GM18520 (cell line): ENCODE measurements at regions not wholly inside any gene's neighbourhood (a gene's known extent, or its start where the extent isn't known, plus 50 kb on each side); places are given as distances from the start of the nearest gene placed in this dataset.

ENCODE experiments used
- ATAC-seq: cut with Tn5 transposase; IDR thresholded peaks from one replicate; pipeline ENCODE4 v1.9.1; 2021; ENCODE audit not compliant: unreplicated experiment

DNA sequence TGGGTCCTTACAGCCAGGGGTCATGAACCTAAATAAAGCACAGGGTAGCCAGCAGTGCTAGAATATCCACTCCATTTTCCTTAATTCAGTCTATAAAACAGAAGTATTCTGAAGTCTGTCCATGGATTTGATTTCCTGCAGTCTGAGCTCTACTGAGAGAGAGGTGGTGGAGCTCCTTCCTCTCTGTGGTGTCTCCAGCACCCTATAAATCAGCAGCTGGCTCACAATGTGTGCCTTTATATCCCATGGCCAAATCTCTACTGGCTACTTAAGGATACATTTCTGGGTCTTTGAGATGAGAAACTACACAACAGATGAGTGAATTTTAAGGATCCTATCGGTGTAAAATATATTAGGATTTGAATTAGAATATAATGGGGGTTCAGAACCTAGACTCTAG, 339.9 kb upstream of the RBMS3 start:
- ATAC-seq, result no peak

DNA sequence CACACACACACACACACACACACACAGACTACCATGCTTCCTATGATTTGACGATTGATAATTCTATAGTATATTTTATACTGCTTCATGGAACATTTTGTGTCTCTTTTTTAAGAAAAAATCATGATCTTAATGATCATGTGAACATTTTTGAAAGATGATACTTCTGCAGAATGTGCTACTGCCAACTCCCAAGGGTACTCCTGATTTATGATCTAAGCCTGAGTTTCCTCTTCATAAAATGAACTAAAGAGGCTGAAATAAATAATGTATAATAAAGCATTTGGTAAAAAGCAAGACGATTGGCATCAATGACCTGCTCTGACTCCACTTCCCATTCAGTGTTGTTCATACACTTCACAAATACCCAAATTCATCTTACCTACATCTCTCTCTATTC, 333.8 kb upstream of the RBMS3 start:
- ATAC-seq, result no peak

DNA sequence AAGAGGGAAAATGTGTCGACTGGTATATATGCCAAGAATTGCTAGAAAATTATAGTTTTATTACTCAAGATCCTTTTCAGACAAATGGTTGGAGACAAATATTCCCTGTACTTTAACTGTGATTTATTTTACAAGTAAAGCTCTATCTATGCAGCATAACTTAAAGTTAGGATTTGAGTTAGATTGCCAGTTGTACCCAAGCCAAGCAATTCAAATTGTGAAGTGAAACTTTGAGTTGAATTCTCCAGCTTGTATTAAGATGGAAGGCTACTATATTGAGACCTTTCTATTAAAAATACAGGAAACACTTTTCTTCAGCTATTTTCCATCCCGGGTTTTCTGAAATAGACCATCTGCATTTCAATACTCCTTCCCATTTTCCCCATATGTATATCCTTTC, 333.1 kb upstream of the RBMS3 start:
- ATAC-seq, result no peak

DNA sequence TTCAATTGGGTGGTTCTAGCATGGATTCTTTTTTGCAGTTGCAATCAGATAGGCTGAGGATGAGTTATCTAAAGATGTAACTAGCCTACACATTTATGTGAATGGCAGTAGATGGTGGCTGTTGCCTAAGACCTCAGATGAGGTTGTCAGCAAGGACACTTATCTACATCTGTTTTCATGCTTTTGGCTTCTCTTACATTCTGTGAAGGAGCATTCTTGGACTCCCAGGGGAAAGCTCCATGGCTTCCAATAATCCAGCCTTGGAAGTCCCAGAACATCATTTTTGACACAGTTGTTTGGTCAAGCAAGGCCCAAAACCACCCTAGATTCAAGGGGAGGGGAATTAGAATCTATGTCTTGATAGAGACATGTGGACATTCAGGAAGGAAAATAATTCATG, 332.2 kb upstream of the RBMS3 start:
- ATAC-seq, result no peak

DNA sequence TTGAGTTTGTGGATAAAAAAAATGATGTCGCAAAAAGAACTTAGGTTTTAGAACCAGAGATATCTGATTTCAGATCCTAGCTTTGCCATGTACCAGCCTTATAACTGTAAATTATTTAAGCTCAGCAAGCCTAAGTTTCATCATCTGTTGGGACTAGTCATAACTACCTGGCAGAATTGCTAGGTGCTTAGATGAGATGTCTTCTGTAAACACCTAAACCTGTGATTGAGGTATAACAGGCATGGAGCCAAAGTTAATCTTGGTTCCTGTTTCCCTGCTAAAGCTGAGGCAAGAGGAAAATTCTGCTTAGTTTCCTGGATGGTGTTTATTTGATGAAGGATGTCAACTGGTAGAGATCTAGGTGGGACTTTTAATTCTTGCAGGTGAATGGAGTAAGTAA, 331.3 kb upstream of the RBMS3 start:
- ATAC-seq, result no peak

DNA sequence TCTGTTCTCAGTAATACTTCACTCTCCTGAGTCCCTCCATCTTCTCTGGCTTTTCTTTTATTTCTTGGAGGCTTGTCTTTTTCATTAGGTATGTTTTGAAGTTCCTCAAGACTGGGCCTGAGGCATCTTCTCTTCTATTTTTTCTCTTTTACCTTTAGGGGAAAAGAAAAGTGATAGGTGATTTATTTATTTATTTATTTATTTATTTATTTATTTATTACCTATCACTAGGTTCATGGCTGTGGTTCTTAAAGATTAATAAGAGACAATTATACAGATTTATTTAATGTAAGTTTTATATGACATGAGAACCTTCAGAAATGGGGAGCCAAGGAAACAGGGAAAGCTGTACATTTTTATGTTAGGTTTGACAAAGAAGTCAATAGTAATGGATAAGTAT, 330.3 kb upstream of the RBMS3 start:
- ATAC-seq, result no peak

DNA sequence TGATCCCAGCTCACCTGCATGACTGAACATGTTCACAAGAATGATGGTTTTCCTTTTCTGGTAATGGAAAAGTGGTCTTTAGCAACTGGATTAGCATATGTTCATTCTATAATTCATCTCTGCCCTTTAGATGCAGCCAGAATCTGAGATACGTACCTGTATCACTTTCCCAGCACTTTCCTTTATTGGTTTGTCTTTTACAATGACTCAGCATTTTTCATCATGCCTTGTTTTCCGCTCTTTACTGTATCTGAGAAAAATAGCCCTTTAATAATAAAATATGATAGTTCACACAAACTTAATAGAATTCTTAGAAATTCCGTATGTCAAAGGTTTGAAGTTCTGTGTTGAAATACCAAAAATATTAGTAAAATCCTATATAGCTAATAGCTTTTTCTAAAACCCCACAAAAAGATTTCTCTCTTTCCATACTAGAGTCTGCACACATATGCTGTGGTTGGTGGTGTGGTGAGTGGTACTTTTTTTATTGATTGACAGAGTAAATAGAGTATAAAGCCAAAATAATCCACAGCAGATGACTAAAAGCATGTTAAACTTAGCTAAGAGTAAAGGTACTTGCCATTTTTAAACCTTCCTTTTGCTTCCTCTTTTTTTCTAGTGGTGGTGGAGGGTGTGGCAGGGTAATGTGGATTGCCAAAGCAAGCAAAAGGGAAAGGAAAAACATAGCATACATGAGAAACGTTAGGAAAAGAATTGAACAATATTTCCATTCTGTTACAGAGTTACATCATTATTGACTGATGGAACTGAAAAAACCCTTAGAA, 328.9 kb upstream of the RBMS3 start:
- ATAC-seq, result no peak

DNA sequence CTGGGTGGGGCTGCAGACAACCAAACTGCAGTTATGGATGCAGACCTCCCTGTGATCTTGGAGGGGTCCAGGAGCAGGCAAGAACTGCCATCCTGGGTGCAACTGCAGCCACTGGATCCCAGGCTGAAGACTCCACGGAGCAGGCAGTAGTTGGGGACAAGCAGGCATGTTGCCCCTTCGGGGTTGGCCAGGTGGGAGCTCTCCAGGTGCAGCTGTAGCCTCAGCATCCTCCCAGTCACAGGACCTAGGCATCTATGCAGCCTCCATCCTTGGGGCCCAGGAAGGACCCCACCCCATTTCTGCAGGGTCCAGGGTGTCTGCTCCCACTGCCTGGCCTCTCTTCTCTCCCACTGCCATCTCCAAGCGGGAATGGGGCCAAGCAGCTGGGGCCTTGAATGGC, 322.2 kb upstream of the RBMS3 start:
- ATAC-seq, result no peak

DNA sequence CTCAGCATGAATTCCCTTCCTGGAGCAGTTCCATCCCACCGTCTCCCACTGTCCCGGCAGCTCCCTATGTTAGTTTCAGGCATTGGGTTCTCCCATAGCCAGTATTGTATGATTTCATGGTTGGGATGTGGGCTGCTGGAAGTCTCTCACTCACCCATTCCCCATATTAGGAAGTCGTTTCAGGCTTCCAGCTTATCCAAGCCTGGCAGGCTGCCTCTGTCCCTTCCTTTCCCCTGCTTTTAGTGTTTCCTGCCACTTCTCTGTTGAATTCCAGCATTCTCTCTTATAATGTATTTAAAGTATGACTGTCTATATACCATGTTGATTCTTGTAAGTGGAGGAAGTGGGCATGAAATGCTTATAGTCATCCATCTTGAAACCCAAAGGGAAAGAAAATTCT, 309.7 kb upstream of the RBMS3 start:
- ATAC-seq, result no peak

DNA sequence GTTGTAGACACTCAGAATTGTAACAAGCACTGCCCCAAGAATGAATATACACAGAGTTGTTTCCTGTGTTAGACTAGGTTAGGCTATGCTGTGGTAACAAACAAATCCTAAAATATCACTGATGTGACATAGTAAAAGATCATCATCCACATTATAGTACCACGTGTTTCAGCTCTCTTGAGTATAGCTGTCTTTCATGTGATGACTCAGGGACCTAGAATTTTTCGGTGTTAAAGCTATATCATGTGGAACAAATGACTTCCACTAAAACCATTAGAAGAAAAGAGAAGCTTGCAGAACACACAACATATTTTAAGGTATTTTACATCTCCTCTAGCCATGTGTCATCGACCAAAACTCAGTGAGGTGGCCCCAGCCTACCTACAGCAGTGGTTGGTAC, 307.9 kb upstream of the RBMS3 start:
- ATAC-seq, result no peak

DNA sequence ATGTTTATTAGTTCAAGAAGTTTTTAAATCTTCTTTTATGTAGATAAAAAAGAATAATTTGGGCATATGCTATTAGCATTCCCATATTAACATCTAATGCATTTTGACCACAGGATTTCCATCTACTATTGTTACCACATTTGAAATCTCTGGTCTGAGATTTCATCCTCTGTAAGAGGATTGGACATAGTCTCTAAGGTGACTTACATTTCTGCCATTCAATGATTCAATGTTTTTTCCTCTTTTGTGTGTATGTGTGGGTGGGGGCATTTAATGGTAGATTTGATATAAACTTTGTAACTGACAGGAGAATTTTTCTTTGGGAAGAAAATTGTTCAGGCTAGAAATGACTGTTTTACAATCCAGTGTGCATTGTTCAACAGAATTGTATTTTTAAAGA, 307.3 kb upstream of the RBMS3 start:
- no peak for ATAC-seq

DNA sequence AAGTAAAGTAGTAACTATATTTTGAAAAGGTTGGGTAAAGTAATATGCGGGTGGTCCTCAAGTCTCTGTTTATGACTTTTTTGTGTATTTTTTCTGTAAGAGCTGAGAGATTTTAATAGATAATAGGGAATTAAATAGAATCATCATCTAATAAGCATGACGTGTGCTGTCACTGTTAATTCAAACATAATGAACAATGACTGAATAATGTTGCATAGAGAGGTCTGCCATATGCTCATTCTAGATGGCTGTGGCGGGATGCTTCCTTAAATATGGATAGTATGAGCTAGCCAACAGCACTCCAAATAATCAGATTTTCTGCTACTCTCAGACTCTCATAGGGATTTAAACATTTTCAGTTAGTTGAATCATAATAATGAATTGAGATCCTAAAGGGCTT, 302.8 kb upstream of the RBMS3 start:
- no peak for ATAC-seq

DNA sequence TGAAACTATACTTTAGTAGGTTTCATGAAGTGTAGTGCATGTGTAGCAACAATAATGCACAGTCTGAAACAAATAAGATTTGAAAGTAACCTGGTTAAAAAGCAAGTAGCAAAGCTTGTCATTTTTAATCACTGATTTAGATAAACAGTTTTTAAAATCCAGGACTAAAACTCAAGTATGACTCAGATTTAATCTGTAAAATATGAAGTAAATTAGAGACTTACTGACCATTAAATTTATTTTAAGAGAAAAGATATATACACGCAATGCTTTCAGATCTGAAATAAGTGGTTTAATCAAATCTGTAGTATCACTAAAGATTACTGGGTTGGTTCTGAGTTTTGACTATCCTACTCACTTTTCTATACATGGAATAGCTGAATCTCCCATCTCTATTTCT, 300.7 kb upstream of the RBMS3 start:
- no peak for ATAC-seq

DNA sequence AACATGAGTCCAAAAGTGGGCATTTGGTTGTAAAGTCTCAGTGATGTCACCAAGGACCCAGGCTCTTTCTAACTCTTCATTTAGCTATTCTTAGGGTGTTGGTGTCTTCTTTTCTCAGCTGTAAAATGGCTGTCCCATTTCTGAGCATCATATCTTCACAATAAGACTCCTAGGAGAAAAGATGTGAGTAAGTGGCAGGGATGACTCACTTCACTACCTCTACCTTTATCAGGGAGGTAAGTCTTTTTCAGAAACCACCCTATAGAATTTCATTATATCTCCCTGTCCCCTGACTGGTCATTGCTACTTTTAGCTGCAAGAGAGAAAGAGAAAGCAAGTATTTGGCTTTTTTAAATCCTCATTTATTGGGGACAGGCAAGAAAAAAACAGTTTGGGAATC, 300.2 kb upstream of the RBMS3 start:
- ATAC-seq, result no peak

DNA sequence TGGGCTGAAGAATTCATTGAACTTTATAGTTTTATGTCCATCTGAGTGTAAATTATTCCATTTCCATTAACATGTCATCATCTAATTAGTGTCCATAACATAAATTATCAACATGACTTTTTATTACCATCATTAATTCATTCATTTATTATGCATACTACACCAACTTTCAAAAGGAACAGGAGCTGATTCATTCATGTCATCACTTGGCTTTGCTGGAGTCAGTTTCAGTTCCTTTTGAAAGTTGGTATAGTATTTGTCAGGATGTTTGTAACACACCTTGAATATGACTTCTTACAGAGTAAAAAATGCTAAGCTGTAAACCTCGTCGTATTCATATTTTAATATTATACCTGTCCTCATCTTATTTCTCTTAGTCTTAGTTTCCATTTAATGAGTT, 298.0 kb upstream of the RBMS3 start:
- ATAC-seq, result no peak

DNA sequence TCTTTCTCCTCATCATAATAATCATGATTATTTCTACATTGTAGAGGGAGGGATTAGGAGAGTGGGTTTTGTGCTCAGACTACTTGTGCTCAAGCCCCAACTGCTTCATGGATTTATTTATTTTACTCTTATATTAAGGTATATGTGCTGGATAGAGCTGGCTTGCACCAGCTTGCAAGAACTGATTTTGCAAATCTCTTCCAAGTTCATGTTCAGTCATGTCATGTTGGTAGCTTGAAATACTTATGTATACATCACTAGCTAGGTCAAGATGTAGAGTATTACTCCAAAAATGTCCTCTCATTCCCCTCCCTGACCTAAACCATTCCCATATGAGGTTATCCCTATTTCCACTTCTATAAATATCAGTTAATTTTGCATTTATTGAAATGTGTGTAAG, 293.9 kb upstream of the RBMS3 start:
- no peak for ATAC-seq

DNA sequence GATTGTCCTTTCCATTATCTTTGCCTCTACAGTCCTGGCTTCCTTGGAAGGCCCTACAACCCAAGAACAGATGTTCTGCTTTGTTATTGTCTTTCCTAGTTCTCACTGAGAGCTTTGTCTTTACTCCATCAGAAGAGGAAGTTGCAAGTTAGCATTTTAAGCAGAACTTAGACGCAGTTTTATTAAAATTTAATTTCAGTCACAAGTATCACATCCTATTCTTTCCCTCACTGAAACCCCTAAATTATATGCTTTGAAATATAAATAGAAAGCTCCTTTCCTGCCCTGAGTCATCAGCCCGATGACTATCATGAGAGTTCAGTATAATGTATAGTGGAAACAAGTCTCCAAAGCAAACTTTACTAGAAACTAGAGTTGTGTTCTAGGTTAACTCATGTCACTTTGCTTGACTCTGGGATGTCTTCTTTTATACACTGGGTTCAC, 291.2 kb upstream of the RBMS3 start:
- peak; percentile 77 for ATAC-seq

DNA sequence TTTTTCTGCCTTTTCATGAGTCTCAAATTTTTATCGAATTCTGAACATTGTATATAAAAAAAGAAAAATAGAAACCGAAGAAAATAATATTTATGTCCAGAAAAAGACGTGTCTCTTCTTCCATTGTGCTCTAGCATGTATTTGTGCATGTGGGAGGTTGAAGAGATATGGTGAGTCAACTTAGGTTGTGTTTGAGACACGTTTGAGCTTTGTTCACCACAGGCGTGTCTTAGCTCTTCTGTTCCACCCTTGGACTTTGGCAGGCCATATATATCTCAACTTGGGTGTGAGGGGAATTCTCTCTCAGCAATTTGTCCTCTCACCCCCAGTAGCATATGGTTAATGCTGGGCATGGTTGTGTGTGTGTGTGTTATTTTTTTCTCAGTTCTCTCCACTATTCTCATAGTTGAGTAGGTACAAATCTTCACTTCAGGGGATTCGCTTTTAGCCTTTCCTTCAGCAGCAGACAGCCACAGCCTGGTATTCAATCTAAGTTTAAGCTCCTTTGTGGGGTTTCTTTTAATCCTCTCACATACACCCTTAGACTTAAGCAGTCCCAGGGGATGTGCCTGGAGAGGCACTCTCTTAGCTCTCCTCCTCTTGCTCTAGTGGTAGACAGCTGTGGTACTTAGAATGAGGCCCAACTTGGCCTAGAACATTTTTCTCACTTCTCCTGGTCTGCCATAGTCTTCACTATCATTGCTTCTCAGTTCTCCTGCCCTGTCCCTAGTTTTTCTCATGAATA, 286.5 kb upstream of the RBMS3 start:
- no peak for ATAC-seq

DNA sequence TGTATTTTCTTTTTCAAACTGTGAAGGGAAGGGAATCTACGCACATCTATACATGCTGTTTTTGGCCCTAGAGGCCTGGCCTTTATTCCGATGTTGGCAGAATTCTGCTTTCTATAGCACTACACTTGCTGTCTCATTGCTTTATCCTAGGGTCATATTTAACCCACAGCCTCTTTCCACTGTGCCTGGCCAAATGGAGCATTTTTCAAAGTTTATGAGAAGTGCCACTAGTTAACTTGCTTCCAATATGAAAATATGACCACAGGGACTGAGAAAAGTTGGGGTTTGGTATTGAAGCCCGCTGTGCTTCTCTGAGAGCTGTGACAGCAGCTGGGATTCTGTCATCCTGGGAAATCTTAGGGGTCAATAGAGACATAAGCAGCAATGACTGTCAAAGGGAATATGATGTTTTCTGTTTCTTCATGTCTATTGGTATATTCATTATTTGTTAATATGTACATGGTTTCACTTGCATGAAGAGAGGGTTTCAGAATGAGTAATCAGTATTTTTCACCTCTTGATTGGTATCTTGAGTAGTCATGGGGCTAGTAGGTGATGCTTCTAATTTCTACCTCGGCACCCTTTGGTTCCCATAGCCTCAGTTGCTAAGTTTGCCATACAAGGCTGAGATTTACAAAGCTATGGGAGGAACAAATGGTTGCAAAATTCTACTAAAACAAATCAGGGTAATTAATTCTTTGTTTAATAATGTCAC, 275.8 kb upstream of the RBMS3 start:
- ATAC-seq, result peak; percentile 96

DNA sequence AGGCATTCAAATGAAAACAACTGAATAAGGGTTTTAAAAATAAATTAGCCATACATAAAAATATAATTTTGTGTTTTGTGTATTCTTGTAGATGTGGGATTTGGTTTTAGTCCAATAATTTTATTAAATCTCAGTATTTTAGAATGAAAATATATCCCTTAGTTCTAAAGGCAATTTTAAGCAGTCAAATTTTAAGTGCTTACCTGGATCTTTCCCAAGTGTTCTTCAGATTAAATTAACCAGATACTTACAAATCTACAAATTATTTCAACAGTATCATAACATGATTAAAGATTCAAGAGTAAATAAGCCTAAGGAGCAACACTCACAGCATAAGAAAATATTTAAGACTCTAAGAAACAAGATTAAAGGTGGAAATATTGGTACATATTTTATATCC, 275.0 kb upstream of the RBMS3 start:
- ATAC-seq, result no peak

DNA sequence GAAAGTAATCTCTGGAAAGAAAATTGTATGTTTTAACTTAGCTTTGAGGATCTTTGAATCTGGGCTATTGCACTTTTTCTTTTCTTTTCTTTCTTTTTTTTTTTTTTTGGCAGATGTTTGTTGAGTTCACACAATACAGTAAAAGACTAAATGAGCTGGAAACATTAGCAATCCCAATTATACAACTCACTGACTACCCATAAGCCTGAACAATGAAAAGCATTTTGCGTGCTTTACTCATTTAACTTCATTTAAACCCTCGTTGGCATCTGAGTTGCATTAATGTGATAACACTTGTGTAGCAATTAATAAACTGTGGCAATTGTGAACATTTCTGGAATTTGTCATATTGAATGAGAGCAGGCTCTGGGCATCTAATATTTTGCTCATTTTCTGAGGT, 269.4 kb upstream of the RBMS3 start:
- no peak for ATAC-seq

DNA sequence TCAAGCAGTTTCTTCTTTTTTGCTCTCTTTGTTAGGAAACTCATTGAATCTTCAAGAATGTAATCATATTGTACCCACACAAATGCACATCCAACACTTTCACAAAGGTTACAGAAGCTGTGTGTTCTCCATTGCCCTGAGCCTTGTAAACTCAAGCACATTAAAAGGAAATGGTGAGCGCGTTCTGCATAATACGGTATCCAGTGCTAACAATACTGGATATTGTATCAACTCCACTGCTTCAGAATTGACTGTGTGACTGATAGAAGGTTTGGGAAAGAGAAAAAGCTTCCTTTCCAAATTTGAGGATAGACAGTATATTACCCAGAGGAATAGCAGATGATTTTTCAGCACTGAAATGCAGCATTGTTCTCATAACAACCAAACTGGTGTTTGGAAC, 268.9 kb upstream of the RBMS3 start:
- ATAC-seq, result no peak
